ENCODE measurements at regions not wholly inside any gene's neighbourhood (a gene's known extent, or its start where the extent isn't known, plus 50 kb on each side); places are given as distances from the start of the nearest gene placed in this dataset.

DNA sequence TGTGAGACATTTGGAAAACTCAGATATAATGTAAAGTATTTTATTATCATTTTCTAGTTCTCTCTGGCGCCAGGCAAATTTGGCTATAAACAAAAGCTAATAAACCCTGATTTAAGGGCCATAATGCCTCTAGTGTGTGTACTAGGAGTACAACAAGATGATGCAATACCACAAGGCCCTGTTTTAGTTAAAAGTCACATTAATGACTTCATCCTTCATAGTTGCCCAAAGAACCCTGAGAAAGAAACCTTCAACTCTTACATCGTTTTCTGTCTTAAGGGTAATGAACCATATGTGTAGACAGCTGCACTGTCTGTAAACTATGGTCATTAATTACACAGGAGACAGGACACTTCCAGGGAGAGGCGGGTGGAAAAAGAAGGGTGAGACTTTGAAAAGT is 538.4 kb downstream of the FAM181B start:
- TF ChIP-seq, protein P1, sequence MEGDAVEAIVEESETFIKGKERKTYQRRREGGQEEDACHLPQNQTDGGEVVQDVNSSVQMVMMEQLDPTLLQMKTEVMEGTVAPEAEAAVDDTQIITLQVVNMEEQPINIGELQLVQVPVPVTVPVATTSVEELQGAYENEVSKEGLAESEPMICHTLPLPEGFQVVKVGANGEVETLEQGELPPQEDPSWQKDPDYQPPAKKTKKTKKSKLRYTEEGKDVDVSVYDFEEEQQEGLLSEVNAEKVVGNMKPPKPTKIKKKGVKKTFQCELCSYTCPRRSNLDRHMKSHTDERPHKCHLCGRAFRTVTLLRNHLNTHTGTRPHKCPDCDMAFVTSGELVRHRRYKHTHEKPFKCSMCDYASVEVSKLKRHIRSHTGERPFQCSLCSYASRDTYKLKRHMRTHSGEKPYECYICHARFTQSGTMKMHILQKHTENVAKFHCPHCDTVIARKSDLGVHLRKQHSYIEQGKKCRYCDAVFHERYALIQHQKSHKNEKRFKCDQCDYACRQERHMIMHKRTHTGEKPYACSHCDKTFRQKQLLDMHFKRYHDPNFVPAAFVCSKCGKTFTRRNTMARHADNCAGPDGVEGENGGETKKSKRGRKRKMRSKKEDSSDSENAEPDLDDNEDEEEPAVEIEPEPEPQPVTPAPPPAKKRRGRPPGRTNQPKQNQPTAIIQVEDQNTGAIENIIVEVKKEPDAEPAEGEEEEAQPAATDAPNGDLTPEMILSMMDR (conservative IDR thresholded peaks at IDR 0.05 in 1 of 2, IDR thresholded peaks at IDR 0.05 in 1 of 2; ENCODE audit: extremely low read depth in 1 of 2, insufficient read depth in 1 of 2, low read depth in 1 of 2, low read length in 2 of 2): no peak
- no peak for TF ChIP-seq EZH2 (IDR thresholded peaks at IDR 0.05; ENCODE audit: borderline replicate concordance, low read length)

All from mammary epithelial cell (primary cell).